ENCODE measurements at regions not wholly inside any gene's neighbourhood (a gene's known extent, or its start where the extent isn't known, plus 50 kb on each side); places are given as distances from the start of the nearest gene placed in this dataset.

- no peaks in the 10 kb centered on the region for H3K79me2 ChIP-seq
- H3K4me3 ChIP-seq (ENCODE audit: low read depth, low read length), result no peak overlapping the region
- H3K9ac ChIP-seq, result no peak overlapping the region
- no peaks in the 10 kb centered on the region for H3K9me3 ChIP-seq (ENCODE audit: control insufficient read depth, low read length)
- TF ChIP-seq CTCF (IDR thresholded peaks at IDR 0.05), result no peak
- H3K36me3 ChIP-seq (ENCODE audit: control insufficient read depth, insufficient read depth, low read length), result no peaks in the 10 kb centered on the region
- no peaks in the 10 kb centered on the region for H3K27me3 ChIP-seq (ENCODE audit: control insufficient read depth, insufficient read depth, low read length)
- H3K4me2 ChIP-seq (ENCODE audit: low read length), result no peak overlapping the region
- H3K27ac ChIP-seq, result no peak overlapping the region
- H3K4me1 ChIP-seq, result no peaks in the 10 kb centered on the region
- H2AFZ ChIP-seq, result no peak overlapping the region
Observed at GRCh38 chr20:39563349-39563748, 601.2 kb downstream of the DHX35 start.

DNA sequence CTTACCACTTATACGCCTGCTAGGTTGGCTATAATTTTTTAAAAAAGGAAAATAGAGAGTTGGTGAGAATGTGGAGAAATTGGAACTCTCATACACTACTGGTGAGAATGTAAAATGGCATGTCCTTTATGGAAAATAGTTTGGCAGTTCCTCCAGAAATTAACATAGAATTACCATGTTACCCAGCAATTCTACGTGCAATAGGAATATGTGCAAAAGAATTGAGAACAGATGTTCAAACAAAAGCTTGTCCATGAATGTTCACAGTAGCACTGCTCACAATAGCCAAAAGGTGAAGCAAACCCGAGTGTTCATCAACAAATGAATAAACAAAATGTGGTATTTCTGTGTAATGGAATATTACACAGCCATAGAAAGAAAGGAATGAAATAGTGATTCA is 592.2 kb downstream of the DHX35 start:
- TF ChIP-seq CTCF (IDR thresholded peaks at IDR 0.05), result no peak
- Histone ChIP-seq H3K4me2 (ENCODE audit: low read length) (no peak overlapping the region), H3K4me1 (peaks cover 14% of the 10 kb centered on the region), H3K27me3 (ENCODE audit: control insufficient read depth, insufficient read depth, low read length) (no peaks in the 10 kb centered on the region), H3K27ac (no peak overlapping the region), H3K4me3 (ENCODE audit: low read depth, low read length) (no peak overlapping the region), H3K9me3 (ENCODE audit: control insufficient read depth, low read length) (no peaks in the 10 kb centered on the region), H3K9ac (no peak overlapping the region), H3K36me3 (ENCODE audit: control insufficient read depth, insufficient read depth, low read length) (no peaks in the 10 kb centered on the region), H3K79me2 (no peaks in the 10 kb centered on the region), H2AFZ (no peak overlapping the region)

DNA sequence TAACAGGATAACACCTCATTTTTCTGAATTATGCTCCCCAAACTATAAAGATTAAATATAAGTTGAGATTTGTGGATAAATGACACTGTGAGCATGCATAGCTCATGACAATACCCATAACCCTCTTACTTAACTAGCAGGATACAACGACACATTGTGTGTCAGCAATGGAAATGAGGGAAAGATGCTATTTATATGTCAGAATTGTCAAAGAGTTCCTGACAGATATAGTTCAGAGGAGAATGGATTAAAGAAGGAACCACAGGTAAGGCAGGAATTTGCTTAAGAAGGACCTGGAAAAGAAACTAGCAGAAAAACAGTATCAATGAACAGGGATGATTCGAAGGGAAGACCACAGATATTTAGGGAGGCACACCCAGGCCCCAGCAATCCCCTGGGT is 591.0 kb downstream of the DHX35 start:
- H3K27ac ChIP-seq, result no peak overlapping the region
- no peak for TF ChIP-seq CTCF (IDR thresholded peaks at IDR 0.05)
- H3K36me3 ChIP-seq (ENCODE audit: control insufficient read depth, insufficient read depth, low read length), result no peaks in the 10 kb centered on the region
- no peak overlapping the region for H3K4me3 ChIP-seq (ENCODE audit: low read depth, low read length)
- no peaks in the 10 kb centered on the region for H3K9me3 ChIP-seq (ENCODE audit: control insufficient read depth, low read length)
- H3K4me1 ChIP-seq, result peaks cover 14% of the 10 kb centered on the region
- H2AFZ ChIP-seq, result peak overlapping the region; percentile 54
- H3K4me2 ChIP-seq (ENCODE audit: low read length), result no peak overlapping the region
- H3K9ac ChIP-seq, result no peak overlapping the region
- no peaks in the 10 kb centered on the region for H3K27me3 ChIP-seq (ENCODE audit: control insufficient read depth, insufficient read depth, low read length)
- no peaks in the 10 kb centered on the region for H3K79me2 ChIP-seq

DNA sequence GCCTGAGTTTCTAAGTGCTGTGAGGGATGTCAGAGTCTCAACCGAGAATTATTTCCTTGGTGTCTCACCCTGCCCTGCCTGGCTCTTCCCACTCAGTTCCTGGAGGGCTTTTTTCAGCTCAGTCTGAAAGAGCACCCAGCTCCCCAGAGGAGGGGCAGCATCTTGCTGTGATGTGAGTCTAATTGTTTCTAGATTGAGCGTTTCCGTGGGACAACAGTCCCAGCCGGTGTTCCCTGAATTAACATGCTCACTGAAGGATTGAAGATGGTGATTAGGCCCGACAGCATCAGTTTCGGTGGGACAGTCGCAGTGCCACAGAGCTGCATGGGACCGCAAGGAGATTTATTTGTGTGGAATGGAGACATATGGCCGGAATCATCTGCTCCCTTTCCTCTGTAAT is 587.6 kb downstream of the DHX35 start:
- no peak overlapping the region for H3K4me2 ChIP-seq (ENCODE audit: low read length)
- no peak overlapping the region for H3K27ac ChIP-seq
- H3K9me3 ChIP-seq (ENCODE audit: control insufficient read depth, low read length), result no peaks in the 10 kb centered on the region
- no peaks in the 10 kb centered on the region for H3K27me3 ChIP-seq (ENCODE audit: control insufficient read depth, insufficient read depth, low read length)
- TF ChIP-seq CTCF (IDR thresholded peaks at IDR 0.05), result no peak
- H2AFZ ChIP-seq, result no peak overlapping the region
- H3K36me3 ChIP-seq (ENCODE audit: control insufficient read depth, insufficient read depth, low read length), result no peaks in the 10 kb centered on the region
- H3K4me3 ChIP-seq (ENCODE audit: low read depth, low read length), result no peak overlapping the region
- no peak overlapping the region for H3K9ac ChIP-seq
- no peaks in the 10 kb centered on the region for H3K79me2 ChIP-seq
- H3K4me1 ChIP-seq, result peaks cover 14% of the 10 kb centered on the region

GRCh38 chr20:39547546-39548408 is 585.6 kb downstream of the DHX35 start:
- H3K27me3 ChIP-seq (ENCODE audit: control insufficient read depth, insufficient read depth, low read length), result no peaks in the 10 kb centered on the region
- no peak overlapping the region for H3K9ac ChIP-seq
- no peaks in the 10 kb centered on the region for H3K9me3 ChIP-seq (ENCODE audit: control insufficient read depth, low read length)
- H2AFZ ChIP-seq, result no peak overlapping the region
- H3K4me1 ChIP-seq, result peaks cover 13% of the 10 kb centered on the region
- TF ChIP-seq CTCF (IDR thresholded peaks at IDR 0.05), result no peak
- H3K79me2 ChIP-seq, result no peaks in the 10 kb centered on the region
- H3K36me3 ChIP-seq (ENCODE audit: control insufficient read depth, insufficient read depth, low read length), result no peaks in the 10 kb centered on the region
- no peak overlapping the region for H3K4me2 ChIP-seq (ENCODE audit: low read length)
- H3K4me3 ChIP-seq (ENCODE audit: low read depth, low read length), result no peak overlapping the region
- H3K27ac ChIP-seq, result no peak overlapping the region

Data from parathyroid adenoma (tissue), 2 donors.